ENCODE measurements at regions not wholly inside any gene's neighbourhood (a gene's known extent, or its start where the extent isn't known, plus 50 kb on each side); places are given as distances from the start of the nearest gene placed in this dataset.

DNA sequence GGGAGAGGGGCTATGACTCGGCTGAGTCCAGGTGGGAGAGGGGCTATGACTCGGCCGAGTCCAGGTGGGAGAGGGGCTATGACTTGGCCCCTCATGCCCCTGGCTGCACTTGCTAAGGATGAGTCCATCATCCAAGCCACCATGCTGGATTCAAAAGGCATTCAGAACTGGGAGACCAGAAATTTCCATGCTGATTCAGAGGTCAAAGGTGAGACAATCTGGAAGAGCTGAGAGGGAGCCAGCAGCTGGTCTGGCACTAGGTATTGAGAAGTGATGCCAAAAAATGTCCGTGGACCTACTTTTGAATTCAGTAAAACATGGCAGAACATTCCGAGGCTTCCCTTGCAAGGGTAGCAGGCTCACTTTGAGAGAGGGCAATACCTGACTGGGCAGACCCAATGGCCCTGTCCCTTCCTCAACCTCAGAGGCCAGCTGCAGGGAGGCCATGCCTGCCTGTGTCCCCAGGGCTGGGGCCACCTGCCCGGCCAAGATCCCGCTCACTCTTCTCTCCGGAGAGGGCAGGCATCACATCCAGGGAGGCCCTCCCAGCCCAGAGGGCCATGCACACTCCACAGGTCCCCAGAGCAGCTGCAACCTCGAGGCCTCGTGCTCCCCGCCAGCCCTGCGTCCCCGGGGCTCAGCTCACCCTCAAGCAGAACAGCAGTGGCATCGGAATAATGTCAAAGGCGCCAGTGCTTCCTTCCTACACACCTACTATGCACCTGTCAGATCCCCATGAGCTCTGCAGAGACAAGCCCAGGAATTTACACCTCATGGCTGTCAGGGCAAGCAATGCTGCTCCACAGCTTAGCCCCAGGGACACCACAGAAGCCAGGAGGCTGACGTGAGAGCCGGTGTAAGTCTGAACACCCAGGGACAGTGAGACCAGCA is 80.2 kb upstream of the GPC1 start:
- ATAC-seq (no peak), DNase-seq (ENCODE audit: low spot score in 2 of 2) (no peak)
- no peak overlapping the region for H3K27ac Mint-ChIP-seq
- peaks cover under 1 to 3% of the 10 kb centered on the region in 2 donors for H3K36me3 Mint-ChIP-seq
- peaks cover 0 to 1% of the 10 kb centered on the region in 2 donors for H3K9me3 Mint-ChIP-seq

DNA sequence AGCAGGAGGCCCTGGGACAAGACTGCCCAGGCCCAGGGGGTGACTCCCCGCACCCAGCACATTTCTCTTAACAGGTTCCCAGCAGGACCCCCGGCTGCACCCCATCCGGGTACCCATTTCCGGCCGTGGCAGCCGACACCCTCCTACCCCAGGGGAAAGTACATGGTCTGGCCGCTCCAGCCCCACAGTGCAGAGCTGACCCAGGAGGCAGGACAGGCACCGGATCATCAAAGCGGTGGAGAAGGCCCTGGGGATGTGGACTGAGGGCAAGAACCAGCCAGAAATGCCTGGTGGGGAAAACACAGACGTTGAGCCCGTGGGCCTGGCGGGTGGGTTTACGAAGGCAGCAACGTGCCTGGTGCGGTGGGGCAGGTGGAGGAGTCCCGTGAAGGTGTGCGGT is 79.5 kb upstream of the GPC1 start:
- no peak for ATAC-seq
- no peak for DNase-seq (ENCODE audit: low spot score in 2 of 2)
- Mint-ChIP-seq H3K36me3 (peaks cover 7 to 10% of the 10 kb centered on the region in 2 donors), H3K27ac (peak overlapping the region in 1 of 2 donors; percentile 22), H3K9me3 (peaks cover 6 to 8% of the 10 kb centered on the region in 2 donors)

DNA sequence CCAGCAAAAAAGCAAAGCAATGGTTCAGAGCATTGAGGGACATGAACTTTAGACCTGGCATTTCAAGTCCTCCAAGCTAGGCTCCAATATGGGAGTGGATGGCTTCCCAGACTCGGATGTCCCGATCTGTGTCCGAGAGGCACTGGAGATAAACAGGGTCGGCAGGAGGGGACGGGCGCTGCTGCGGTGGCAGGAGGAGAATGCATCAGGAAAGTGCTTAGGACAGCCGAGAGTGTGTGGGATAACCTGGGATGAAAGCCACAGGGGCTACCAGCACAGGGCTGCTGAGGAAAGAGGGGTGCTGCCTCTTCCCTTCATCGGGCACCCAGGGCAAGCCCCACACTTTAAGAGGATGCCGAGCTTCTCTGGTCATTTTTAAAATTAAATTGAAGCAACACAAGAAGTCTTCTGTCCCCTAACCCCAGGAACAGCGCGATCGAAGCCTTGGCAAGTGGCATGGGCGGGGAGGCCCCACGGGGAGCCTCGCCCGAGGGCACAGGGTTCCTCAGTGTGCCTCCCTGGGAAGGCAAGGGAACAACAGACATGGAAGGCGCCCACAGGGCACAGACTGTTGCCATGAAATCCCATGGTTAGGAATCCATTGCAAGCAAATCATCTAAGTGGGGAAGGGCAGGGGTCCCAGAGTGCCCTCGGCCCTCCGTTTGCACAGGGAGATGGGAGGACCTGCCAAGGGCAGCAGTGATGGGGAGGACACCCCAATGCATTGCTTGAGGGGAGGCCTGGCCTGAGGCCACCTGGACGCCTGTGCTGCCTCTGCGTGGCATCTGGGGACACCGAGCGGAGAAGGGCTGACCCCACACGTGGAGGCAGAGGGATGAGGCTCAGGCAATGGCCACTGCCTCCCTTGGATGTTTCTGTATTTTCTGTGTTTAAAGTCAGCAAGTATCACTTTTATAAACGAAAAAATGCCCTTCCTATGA is 78.5 kb upstream of the GPC1 start:
- Mint-ChIP-seq H3K9me3 (peaks cover 10 to 12% of the 10 kb centered on the region in 2 donors), H3K27ac (no peak overlapping the region), H3K36me3 (peaks cover 10 to 14% of the 10 kb centered on the region in 2 donors)
- DNase-seq (ENCODE audit: low spot score in 2 of 2) (no peak), ATAC-seq (no peak)

DNA sequence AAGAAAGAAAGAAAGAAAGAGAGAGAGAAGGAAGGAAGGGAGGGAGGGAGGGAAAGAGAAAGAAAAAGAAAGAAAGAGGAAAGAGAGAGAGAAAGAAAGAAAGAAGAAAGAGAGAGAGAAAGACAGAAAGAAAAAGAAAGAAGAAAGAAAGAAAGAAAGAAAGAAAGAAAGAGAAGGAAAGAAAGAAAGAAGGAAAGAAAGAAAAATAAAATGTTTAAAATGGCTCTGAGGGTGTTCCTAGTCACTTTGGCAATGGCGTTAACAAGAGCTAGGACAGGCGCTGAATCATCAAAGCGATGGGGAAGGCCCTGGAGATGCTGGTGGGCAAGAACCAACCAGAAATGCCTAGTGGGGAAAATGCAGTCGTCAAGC is 77.8 kb upstream of the GPC1 start:
- Mint-ChIP-seq H3K36me3 (peaks cover 10 to 14% of the 10 kb centered on the region in 2 donors), H3K9me3 (peaks cover 10 to 12% of the 10 kb centered on the region in 2 donors), H3K27ac (no peak overlapping the region)
- no peak for ATAC-seq
- no peak for DNase-seq (ENCODE audit: low spot score in 2 of 2)

DNA sequence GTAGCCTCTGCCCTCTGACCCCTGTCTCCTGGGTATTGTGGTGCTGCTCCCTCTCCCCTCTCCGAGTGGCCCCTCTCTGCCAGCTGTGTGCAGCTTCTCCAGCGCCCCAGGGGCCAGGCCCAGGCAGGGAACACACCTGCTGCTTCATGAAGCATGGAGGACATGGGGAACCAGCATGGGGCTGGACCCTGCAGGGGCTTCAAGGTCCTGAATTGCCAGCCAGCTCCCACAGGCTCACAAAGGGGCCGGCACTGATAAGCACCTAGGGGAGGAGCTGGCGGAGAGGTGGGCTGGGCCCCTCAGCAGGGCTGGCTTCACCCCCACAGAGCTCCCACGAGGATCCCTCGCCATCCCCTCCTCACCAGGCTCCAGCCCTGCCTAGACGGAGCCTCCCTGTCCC is 77.4 kb upstream of the GPC1 start:
- Mint-ChIP-seq H3K9me3 (peaks cover 10 to 12% of the 10 kb centered on the region in 2 donors), H3K27ac (no peak overlapping the region), H3K36me3 (peaks cover 10 to 14% of the 10 kb centered on the region in 2 donors)
- ATAC-seq = no peak
- DNase-seq (ENCODE audit: low spot score in 2 of 2) = no peak

DNA sequence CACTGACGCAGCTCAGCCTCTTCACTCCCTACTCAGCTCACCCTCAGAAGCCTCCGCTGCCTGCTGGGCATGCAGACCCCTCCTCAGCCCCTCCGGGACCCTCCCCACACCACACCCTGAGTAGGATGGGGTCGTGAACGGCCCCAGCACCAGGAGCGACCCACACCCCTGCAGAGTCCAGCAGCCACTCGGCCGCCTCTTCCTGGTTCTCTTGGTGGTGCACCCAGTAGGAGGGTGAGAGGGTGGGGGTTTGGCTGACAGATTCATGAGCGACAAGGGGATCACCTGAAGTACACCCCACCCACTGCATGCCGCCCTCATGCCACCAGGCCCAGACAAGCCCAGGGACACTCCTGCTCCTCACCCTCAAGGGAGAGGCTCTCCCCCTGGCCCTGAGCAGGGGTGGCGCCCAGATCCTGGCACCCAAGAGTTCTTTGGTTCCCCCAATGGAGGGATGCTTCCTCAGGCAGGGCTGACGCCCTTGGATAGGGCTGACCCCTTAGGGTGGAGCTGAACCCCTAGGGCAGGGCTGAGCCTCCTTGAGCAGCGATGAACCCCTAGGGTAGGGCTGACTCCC is 76.6 kb upstream of the GPC1 start:
- Mint-ChIP-seq H3K36me3 (peaks cover 10 to 14% of the 10 kb centered on the region in 2 donors), H3K9me3 (peaks cover 10 to 12% of the 10 kb centered on the region in 2 donors), H3K27ac (no peak overlapping the region)
- ATAC-seq (no peak), DNase-seq (ENCODE audit: low spot score in 2 of 2) (no peak)

DNA sequence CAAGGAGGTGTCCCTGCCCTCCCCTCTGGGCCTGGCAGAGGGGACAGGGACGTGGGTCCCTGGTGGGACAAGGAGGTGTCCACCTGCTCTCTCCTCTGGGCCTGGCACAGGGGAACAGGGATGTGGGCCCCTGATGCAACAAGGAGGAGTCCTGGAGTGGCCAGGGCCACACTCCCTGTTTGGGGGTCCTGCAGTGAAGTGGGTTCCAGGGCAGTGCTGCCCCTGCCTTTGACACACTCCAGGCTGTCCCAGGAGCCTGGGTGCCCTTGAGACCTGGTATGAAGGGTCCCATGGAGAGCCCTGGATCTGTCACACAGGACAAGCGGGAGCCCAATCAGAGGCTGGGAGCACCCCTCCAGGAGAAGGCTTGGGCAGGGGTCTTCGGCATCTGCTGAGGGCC is 75.8 kb upstream of the GPC1 start:
- peaks cover 10 to 12% of the 10 kb centered on the region in 2 donors for H3K9me3 Mint-ChIP-seq
- no peak for ATAC-seq
- no peak for DNase-seq (ENCODE audit: low spot score in 2 of 2)
- H3K36me3 Mint-ChIP-seq = peaks cover 10 to 14% of the 10 kb centered on the region in 2 donors
- no peak overlapping the region for H3K27ac Mint-ChIP-seq

DNA sequence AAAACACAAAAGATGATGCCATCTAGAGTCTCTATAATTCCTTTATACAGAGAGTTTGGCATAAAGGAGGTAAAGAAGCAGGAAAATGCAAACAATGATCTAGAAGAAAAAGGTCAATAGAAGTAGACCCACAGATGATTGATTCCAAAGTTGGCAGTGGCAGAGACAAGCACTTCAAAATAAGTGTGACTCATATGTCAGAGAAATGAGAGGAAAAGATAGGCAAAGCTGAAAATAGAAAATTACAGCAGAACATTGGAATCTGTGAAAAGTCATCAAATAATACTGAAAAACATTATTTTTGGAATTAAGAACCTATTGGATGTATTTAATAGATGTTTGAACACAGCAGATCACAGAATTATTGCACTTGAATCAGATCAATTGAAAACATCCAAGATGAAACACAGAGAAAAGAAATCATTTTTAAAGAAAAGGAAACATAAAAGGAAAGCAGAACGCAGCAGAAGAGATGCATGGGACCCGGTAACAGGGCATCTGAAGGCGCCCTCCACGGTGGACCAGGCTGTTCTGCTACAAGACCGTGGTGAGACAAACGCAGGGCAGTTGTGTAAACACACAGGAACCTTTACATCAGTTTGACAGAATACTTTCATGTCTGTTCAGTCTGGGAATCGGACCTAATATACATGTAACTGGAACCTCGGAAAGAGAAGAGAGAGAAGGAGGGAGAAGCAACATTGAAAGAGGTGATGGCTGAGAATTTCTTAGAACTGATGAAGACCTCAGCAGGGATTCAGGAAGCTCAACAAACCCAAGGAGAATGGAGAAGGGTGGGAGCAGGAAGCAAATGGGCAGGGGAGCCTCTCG is 74.6 kb upstream of the GPC1 start:
- DNase-seq (ENCODE audit: low spot score in 2 of 2) (no peak), ATAC-seq (no peak)
- peaks cover 10 to 12% of the 10 kb centered on the region in 2 donors for H3K9me3 Mint-ChIP-seq
- peak overlapping the region in 1 of 2 donors; percentile 4 for H3K27ac Mint-ChIP-seq
- H3K36me3 Mint-ChIP-seq = peaks cover 10 to 14% of the 10 kb centered on the region in 2 donors

DNA sequence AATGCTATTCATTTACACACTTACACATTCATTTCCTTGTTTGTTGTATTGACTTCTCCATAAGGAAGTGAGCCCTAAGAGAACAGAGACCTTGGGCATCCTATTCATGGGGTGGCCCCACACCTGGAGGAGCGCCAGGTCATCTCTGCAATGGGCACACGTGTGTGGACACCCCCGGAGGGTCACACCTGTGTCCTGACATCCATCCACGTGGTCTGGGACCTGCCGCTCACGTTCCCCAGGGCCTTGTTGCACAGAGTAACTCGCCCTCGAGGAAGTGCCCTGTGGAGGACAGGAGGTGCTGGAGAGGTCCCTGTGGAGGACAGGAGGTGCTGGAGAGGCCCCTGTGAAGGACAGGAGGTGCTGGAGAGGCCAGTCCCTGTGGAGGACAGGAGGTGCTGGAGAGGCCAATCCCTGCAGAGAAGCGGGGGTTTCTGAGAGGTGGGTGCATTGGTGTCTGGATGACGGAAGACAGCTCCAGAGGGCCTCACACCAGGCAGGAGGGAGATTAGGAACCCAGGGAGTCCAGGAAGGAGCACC is 73.2 kb upstream of the GPC1 start:
- DNase-seq (ENCODE audit: low spot score in 2 of 2) (no peak), ATAC-seq (no peak)
- no peak overlapping the region for H3K27ac Mint-ChIP-seq
- H3K9me3 Mint-ChIP-seq = peaks cover 10 to 12% of the 10 kb centered on the region in 2 donors
- peaks cover 10 to 14% of the 10 kb centered on the region in 2 donors for H3K36me3 Mint-ChIP-seq

DNA sequence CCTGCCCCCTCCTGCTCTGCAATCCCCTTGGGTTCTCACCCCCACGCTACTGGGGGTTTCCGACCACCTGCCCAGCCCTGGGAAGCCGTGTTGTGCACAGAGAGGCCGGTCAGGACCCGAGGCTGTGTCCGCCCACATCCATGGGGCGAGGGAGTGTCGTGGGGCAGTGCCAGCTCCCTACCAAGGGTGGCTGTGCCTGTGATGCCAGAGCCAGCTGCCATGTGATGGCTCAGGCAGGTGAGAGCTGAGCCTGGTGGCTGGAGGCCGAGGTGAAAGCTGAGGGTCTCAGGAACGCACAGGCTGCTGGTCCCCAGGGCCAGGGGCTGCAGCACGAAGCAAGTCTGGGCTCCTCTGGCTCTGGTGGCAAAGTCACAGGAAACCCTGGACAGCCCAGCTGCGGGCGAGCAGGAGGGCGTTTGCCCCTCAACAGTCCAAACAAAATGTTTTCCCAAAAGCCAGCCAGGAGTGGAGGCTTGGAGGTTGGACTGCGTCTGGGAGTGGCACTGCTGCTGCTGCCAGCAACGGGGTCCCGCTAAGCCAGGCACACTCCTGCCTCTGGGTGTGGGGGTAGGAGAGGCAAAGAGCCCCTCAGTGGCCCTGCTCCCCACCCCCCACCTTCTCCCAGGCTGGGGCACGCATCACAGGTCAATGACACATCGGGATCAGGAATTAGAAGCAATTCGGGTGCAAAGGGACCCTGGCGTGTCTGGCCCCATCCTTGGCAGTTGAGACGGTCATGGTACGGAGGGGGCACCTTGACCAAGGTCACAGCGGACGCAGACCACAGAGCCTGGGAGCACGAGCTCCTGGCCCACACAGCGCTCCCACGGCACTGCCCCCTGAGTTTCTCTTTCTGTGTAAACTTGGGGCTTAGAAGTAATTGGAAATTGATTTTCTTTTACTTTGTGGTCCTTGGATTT is 72.4 kb upstream of the GPC1 start:
- no peak overlapping the region for H3K27ac Mint-ChIP-seq
- DNase-seq (ENCODE audit: low spot score in 2 of 2) (no peak), ATAC-seq (no peak)
- peaks cover 10 to 12% of the 10 kb centered on the region in 2 donors for H3K9me3 Mint-ChIP-seq
- peaks cover 10 to 14% of the 10 kb centered on the region in 2 donors for H3K36me3 Mint-ChIP-seq

DNA sequence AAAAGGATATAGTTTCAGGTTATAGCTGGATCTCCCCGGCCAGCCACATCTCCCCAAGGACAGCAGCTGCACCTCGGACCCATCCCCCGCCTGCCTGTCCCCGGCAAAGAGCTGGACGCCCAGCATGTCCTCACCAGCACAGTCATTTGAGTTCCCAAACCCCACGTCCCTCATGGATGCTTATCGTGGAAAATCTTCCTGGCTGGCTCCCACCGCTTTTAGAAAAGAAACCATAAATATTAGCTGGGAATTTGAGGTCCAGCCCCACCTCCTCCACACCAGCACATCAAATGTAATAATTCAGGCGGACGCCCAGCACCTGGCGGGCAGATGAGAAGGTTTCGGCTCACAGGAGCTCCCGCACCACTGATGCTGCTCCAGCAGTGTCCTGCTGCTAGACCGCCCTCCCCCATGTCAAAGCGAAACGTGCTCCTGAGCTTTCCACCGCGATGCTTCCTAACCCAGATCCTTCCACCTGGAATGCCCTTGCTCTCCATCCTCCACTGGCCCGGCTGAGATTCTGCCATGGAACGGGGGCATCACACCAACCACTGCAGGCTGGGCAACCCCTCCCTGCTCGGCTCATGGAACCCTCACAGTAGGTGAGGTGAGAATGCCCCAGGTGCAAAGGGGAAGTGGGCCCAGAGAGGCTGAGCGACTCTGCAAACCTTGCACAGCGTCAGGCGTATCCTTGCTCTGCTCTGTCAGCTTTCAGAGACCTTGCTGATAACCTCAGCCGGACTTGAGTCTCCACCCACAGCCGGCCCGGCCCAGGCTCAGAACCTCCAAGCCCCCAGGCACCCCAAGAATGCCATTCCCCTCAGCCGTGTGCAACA is 71.5 kb upstream of the GPC1 start:
- Mint-ChIP-seq H3K27ac (no peak overlapping the region), H3K36me3 (peaks cover 10 to 14% of the 10 kb centered on the region in 2 donors), H3K9me3 (peaks cover 10 to 12% of the 10 kb centered on the region in 2 donors)
- DNase-seq (ENCODE audit: low spot score in 2 of 2) (no peak), ATAC-seq (no peak)

DNA sequence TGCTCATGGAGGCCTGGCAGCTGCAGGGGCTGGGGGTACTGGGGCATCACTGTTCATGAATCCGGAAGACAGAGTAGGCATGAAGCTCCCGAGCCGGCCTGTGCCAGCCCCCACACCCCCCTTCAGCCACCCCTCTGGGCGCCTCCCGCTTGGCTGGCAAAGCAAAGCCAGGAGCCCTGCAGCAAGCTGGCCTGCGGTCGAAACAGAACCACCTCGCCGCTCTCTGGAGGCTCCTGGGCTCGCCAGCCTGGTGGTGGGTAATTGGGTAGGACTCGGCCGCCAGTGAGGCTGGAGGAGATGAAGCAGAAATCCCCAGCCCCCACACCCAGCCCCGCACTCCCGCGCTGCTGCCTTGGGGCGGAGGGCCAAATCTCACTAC is 70.9 kb upstream of the GPC1 start:
- Mint-ChIP-seq H3K36me3 (peaks cover 10 to 14% of the 10 kb centered on the region in 2 donors), H3K27ac (no peak overlapping the region), H3K9me3 (peaks cover 10 to 12% of the 10 kb centered on the region in 2 donors)

DNA sequence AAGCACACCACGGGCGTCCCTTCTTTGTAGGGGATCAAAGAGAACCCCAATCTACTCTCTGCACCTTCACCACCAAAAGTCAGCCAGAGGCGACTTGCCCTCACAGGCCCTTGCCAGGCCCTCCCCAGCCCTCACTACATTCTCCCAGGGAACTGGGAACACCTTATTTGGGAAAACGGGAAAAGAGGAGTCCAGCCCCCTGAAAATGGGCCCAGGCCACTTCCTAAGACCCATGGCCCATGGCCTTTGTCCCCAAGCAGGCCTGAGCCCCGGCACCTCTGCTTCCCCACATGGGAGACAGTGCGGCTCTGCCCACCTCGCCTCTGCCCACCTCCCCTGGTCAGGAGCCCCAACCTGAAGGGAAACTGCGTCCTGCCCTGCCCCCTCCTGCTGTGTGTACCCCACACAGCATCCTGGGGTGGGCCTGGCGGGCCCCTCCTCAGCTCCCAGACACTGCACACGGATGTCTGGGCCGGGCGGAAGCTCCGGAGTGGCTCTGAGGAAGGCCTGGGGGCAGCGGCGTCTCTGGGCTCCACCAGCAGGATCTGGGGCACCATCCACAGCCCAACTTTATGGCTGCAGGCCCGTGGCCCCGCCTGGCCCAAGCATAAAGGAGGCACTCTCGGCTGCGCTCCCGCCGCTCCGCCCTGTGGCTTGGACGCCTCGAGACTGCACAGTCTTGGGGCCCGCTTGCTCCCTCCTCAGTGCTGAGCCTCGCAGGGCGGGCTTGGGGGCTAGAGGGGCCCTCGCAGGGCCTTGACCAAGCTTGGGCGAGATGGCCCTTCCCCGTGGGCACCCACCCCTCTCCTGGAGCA is 70.3 kb upstream of the GPC1 start:
- H3K9me3 Mint-ChIP-seq = peaks cover 10 to 11% of the 10 kb centered on the region in 2 donors
- DNase-seq (ENCODE audit: low spot score in 2 of 2) (no peak), ATAC-seq (no peak)
- H3K27ac Mint-ChIP-seq = no peak overlapping the region
- H3K36me3 Mint-ChIP-seq = peaks cover 10 to 13% of the 10 kb centered on the region in 2 donors

More for the DNA sequence above, 70.9 kb upstream of the GPC1 start:
- DNase-seq (ENCODE audit: low spot score in 2 of 2) = no peak
- ATAC-seq = no peak

Data from activated naive CD4-positive, alpha-beta T cell treated with anti-CD3 and anti-CD28 coated beads, Interleukin-2, amount 50 U/mL, for 72 hours (primary cell).